Suprapubic skin (tissue), 4 donors: ENCODE measurements at regions not wholly inside any gene's neighbourhood (a gene's known extent, or its start where the extent isn't known, plus 50 kb on each side); places are given as distances from the start of the nearest gene placed in this dataset.
"Not testable (repeated sequence)": the region's sequence is repeated elsewhere in the genome, so short reads cannot be mapped to it uniquely, and the experiment has no call there.

Experiments used
- DNase-seq, 2 donors: peaks; one replicate each; pipeline ENCODE4 v3.0.0-alpha.2; 2019; ENCODE audit warnings: low spot score in 2 of 2
- H3K27ac ChIP-seq: fragments of 200-600 bp; sonication (generic); one replicate; pipeline ENCODE4 v1.5.1; 2019
- H3K27me3 ChIP-seq: fragments of 200-600 bp; sonication (generic); one replicate; pipeline ENCODE4 v1.5.1; 2019
- H3K36me3 ChIP-seq: fragments of 200-600 bp; sonication (generic); one replicate; pipeline ENCODE4 v1.5.1; 2019
- H3K4me1 ChIP-seq: fragments of 200-600 bp; sonication (generic); one replicate; pipeline ENCODE4 v1.5.1; 2019
- H3K4me3 ChIP-seq: fragments of 200-600 bp; sonication (generic); one replicate; pipeline ENCODE4 v1.5.1; 2019; ENCODE audit warnings: mild to moderate bottlenecking
- H3K9me3 ChIP-seq: fragments of 200-600 bp; sonication (generic); one replicate; pipeline ENCODE4 v1.5.1; 2019
- EP300 ChIP-seq: sonication (generic); formaldehyde crosslinking; IDR thresholded peaks from one replicate; pipeline ENCODE4 v1.6.1; 2017; ENCODE audit warnings: antibody characterized with exemption
- POLR2A ChIP-seq, 2 donors: fragments of 450-650 bp; IDR thresholded peaks; one replicate each; pipeline ENCODE4 v1.6.1; 2017; ENCODE audit warnings: antibody characterized with exemption in 2 of 2, mild to moderate bottlenecking in 2 of 2, moderate library complexity in 2 of 2
- POLR2AphosphoS5 ChIP-seq, 3 donors: sonication (generic); formaldehyde crosslinking; IDR thresholded peaks; one replicate each; pipeline ENCODE4 v1.6.1; 2017; ENCODE audit warnings: antibody characterized with exemption in 3 of 3
- WGBS: methylation state at CpG from one replicate; pipeline ENCODE4 v1.1.5; 2018; 5-methylcytosine and 5-hydroxymethylcytosine counted together
- TF ChIP-seq, protein P1 (sequence below), 2 donors: fragments of 200-600 bp in 1 of 2; fragments of 450-650 bp in 1 of 2; sonication (generic) in 1 of 2; IDR thresholded peaks; one replicate each; pipeline ENCODE4 v1.5.1; 2016 to 2019; ENCODE audit warnings: antibody characterized with exemption in 2 of 2, mild to moderate bottlenecking in 1 of 2, moderate library complexity in 1 of 2

DNA sequence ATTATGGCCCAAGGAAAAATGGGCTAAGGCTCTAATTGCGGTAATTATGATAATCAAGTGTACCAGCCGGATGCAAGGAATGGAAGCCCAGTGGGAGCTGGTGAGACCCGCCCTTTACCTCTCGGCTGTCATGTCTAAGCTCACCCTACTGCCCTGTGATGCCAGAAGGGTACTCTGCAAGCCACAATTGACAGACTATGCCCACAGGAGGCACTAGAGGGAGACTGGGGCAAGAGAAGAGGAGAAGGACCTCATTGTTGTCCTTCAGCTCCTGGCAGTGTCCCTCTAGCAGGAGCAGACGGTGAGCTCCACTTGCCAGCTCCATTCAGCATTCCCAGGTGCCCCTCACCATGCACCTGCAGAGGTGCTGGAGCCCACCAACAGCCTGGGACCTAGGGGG is 141.8 kb downstream of the SMIM20 start:
- peaks cover 18% of the 10 kb centered on the region for H3K4me1 ChIP-seq
- H3K9me3 ChIP-seq, result no peaks in the 10 kb centered on the region
- H3K27me3 ChIP-seq, result peaks cover 18% of the 10 kb centered on the region
- no peak for TF ChIP-seq POLR2A (IDR thresholded peaks at IDR 0.05)
- TF ChIP-seq, protein P1, sequence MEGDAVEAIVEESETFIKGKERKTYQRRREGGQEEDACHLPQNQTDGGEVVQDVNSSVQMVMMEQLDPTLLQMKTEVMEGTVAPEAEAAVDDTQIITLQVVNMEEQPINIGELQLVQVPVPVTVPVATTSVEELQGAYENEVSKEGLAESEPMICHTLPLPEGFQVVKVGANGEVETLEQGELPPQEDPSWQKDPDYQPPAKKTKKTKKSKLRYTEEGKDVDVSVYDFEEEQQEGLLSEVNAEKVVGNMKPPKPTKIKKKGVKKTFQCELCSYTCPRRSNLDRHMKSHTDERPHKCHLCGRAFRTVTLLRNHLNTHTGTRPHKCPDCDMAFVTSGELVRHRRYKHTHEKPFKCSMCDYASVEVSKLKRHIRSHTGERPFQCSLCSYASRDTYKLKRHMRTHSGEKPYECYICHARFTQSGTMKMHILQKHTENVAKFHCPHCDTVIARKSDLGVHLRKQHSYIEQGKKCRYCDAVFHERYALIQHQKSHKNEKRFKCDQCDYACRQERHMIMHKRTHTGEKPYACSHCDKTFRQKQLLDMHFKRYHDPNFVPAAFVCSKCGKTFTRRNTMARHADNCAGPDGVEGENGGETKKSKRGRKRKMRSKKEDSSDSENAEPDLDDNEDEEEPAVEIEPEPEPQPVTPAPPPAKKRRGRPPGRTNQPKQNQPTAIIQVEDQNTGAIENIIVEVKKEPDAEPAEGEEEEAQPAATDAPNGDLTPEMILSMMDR (IDR thresholded peaks at IDR 0.05), result no peak
- no peak for TF ChIP-seq POLR2AphosphoS5 (IDR thresholded peaks at IDR 0.05)
- TF ChIP-seq EP300, result no peak
- no peak for DNase-seq
- 95% methylated on average over 4 of the region's 5 CpGs for WGBS
- no peaks in the 10 kb centered on the region for H3K36me3 ChIP-seq
- no peak overlapping the region for H3K4me3 ChIP-seq
- H3K27ac ChIP-seq, result no peak overlapping the region

DNA sequence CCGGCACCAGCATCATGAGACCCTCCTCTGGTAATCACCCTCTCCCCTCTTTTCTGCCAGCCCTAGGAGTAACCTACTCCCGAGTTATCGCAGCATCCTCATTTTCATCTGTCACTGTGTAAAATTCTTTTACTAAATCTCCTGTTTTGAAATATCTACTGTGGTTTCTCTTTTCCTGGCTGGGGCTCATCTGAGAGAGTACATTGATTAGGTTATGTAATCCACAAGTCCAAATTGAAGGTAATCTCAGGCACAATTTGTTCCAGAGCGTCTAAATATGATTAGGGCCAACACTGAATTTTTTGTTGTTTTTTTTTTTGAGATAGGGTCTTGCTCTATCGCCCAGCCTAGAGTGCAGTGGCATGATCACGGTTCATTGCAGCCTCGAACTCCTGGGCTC is 142.4 kb downstream of the SMIM20 start:
- no peak overlapping the region for H3K4me3 ChIP-seq
- no peak overlapping the region for H3K27ac ChIP-seq
- DNase-seq, result no peak

DNA sequence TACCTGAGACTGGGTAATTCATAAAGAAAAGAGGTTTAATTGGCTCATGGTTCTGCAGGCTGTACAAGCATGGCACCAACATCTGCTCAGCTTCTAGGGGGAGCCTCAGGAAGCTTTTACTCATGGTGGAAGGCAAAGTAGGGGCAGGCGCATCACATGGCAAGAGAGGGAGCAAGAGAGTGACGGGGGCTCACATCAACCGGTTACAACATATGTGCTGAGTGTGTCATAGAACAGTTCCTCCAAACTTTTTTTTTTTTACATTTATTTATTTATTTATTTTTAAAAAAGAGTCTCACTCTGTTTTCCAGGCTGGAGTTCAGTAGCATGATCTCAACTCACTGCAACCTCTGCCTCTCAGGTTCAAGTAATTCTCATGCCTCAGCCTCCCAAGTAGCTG is 143.8 kb downstream of the SMIM20 start:
- not testable (repeated sequence) for DNase-seq, H3K9me3 ChIP-seq, H3K36me3 ChIP-seq, H3K27ac ChIP-seq, H3K4me3 ChIP-seq
- Histone ChIP-seq H3K4me1 (peaks cover 18% of the 10 kb centered on the region), H3K27me3 (peaks cover 18% of the 10 kb centered on the region)
- WGBS, result 69% methylated on average over 3 of the region's 3 CpGs

More for the DNA sequence above, 142.4 kb downstream of the SMIM20 start:
- H3K27me3 ChIP-seq, result peaks cover 18% of the 10 kb centered on the region
- no peaks in the 10 kb centered on the region for H3K9me3 ChIP-seq
- no peaks in the 10 kb centered on the region for H3K36me3 ChIP-seq
- 89% methylated on average over 7 of the region's 7 CpGs for WGBS
- no peak for TF ChIP-seq POLR2AphosphoS5 (IDR thresholded peaks at IDR 0.05)
- no peak for TF ChIP-seq POLR2A (IDR thresholded peaks at IDR 0.05)
- no peak for TF ChIP-seq EP300
- TF ChIP-seq, protein P1 (IDR thresholded peaks at IDR 0.05), result no peak
- H3K4me1 ChIP-seq, result peaks cover 13% of the 10 kb centered on the region

DNA sequence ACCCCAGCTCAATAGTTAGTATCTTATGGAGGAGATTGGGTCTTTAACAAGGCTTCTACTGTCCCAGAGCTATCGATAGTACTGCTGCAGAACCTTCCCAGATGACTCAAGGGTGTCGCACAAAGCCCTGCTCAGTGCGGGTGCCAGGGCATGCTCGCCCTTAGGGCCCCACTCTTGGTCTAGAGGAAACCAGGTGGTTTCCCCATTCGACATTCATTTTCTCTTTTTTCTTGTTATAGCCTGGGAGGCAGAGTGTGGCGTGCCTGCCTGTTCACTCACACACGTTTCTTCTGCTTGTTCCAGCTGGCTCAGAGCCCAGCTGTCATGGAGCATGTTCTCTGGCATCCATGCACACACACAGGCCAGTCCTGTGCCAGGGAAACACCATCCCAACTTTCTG is 144.5 kb downstream of the SMIM20 start:
- Histone ChIP-seq H3K36me3 (no peaks in the 10 kb centered on the region), H3K27me3 (peaks cover 18% of the 10 kb centered on the region), H3K4me3 (no peak overlapping the region), H3K9me3 (no peaks in the 10 kb centered on the region), H3K27ac (no peak overlapping the region), H3K4me1 (peaks cover 18% of the 10 kb centered on the region)
- 23% methylated on average over 7 of the region's 7 CpGs for WGBS
- no peak for TF ChIP-seq EP300
- peak in 1 of 3 donors; percentile 25 for TF ChIP-seq POLR2AphosphoS5 (IDR thresholded peaks at IDR 0.05)
- no peak for DNase-seq

GRCh38 chr4:26059391-26060154 is 145.6 kb downstream of the SMIM20 start:
- no peak for DNase-seq
- no peak for TF ChIP-seq POLR2AphosphoS5 (IDR thresholded peaks at IDR 0.05)
- TF ChIP-seq POLR2A (IDR thresholded peaks at IDR 0.05), result no peak
- no peak for TF ChIP-seq EP300
- TF ChIP-seq, protein P1 (IDR thresholded peaks at IDR 0.05), result no peak
- Histone ChIP-seq H3K4me3 (no peak overlapping the region), H3K4me1 (peaks cover 18% of the 10 kb centered on the region), H3K27ac (no peak overlapping the region), H3K9me3 (no peaks in the 10 kb centered on the region), H3K27me3 (peaks cover 14% of the 10 kb centered on the region), H3K36me3 (no peaks in the 10 kb centered on the region)
- 84% methylated on average over 5 of the region's 5 CpGs for WGBS

DNA sequence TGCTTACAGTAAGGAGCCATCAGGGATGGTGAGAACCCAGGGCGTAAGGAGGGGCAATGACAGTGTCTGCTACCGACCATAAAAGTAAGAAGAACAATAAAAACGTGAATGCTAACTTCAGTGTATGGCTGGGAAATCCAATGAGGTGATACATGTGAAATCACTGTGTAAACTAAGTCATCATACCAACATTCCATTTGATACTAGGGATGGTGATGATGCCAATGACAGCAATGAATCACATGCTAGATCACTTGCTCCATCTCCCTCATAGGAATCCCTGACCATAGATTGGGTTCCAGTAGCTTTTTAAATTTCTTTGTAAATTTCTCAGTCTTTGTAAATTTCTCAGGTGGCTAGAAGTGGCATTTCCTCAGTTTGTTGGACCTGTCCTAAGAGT is 146.3 kb downstream of the SMIM20 start:
- TF ChIP-seq EP300 (no peak), POLR2AphosphoS5 (IDR thresholded peaks at IDR 0.05) (no peak), POLR2A (IDR thresholded peaks at IDR 0.05) (no peak)
- TF ChIP-seq, protein P1 (IDR thresholded peaks at IDR 0.05), result no peak
- H3K9me3 ChIP-seq, result no peaks in the 10 kb centered on the region
- no peak overlapping the region for H3K27ac ChIP-seq
- peaks cover 14% of the 10 kb centered on the region for H3K27me3 ChIP-seq
- H3K4me1 ChIP-seq, result peaks cover 18% of the 10 kb centered on the region
- no peaks in the 10 kb centered on the region for H3K36me3 ChIP-seq
- 92% methylated on average over 3 of the region's 3 CpGs for WGBS
- no peak overlapping the region for H3K4me3 ChIP-seq
- DNase-seq, result no peak
